ENCODE measurements at regions not wholly inside any gene's neighbourhood (a gene's known extent, or its start where the extent isn't known, plus 50 kb on each side); places are given as distances from the start of the nearest gene placed in this dataset.

DNA sequence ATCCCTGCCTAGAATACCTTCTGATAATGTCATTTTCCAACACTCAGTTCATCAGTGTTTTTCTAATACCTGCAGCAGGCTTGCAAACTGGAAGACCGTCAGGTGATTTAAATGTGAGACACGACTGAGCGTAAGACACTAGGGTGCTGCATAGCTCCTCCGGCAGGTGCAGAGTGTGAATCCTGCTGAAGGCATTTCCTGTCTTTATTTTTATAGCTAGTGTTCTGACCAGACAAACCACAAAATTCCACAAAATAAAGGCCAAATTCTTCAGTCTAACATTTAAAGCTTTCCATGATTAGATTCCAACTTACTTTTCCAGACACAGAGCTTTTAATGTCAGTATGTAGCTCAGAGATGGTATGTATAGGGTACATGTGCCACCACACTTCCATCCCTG is 70.7 kb downstream of the BBS10 start:
- TF ChIP-seq, protein P1, sequence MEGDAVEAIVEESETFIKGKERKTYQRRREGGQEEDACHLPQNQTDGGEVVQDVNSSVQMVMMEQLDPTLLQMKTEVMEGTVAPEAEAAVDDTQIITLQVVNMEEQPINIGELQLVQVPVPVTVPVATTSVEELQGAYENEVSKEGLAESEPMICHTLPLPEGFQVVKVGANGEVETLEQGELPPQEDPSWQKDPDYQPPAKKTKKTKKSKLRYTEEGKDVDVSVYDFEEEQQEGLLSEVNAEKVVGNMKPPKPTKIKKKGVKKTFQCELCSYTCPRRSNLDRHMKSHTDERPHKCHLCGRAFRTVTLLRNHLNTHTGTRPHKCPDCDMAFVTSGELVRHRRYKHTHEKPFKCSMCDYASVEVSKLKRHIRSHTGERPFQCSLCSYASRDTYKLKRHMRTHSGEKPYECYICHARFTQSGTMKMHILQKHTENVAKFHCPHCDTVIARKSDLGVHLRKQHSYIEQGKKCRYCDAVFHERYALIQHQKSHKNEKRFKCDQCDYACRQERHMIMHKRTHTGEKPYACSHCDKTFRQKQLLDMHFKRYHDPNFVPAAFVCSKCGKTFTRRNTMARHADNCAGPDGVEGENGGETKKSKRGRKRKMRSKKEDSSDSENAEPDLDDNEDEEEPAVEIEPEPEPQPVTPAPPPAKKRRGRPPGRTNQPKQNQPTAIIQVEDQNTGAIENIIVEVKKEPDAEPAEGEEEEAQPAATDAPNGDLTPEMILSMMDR (IDR thresholded peaks at IDR 0.05): no peak
- no peak for TF ChIP-seq POLR2A (IDR thresholded peaks at IDR 0.05)
- no peaks in the 10 kb centered on the region for H3K4me1 ChIP-seq
- no peak overlapping the region for H3K4me3 ChIP-seq
- intact Hi-C loops (cut with DNase I): no loop called here
- DNase-seq: no peak
- H3K9me3 ChIP-seq: no peaks in the 10 kb centered on the region
- 77 to 79% methylated on average over 4 of the region's 4 CpGs for WGBS, 2 donors
- no peak overlapping the region for H3K27ac ChIP-seq
- no peaks in the 10 kb centered on the region for H3K36me3 ChIP-seq
- H3K27me3 ChIP-seq: no peaks in the 10 kb centered on the region

DNA sequence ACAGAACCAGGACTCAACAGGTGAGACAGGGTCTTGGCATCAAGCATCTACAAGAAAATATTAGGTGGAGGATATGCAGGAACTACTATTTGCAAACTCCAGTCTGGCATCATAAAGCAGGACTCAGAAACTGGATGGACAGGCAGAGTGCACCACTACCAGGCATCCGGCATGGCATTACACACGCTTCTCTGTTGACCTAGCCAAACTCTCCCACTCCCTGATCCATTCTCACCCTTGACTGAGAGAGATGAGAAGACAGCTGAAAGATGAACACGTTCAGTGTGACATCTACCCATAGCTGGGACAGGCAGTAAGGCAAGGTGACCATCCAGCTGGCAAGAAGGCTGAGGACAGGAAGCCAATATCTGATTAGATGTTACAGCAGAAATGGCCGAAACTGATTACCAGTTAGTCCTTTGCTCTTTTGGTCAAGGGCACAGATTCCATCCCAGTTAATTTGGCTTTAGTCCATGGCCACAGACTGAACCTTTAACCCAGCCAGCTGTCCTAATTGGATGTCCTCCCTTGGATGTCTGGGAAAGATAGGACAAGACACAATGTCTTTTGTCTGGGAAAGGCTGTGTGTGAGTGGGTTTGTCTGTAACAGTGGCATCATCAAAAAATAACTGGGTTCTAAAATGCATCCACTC is 71.6 kb downstream of the BBS10 start:
- no peak for DNase-seq
- H3K27me3 ChIP-seq: no peaks in the 10 kb centered on the region
- H3K36me3 ChIP-seq: no peaks in the 10 kb centered on the region
- H3K9me3 ChIP-seq: no peaks in the 10 kb centered on the region
- TF ChIP-seq, protein P1 (IDR thresholded peaks at IDR 0.05): no peak
- WGBS, 2 donors: 80 to 84% methylated on average over 4 of the region's 4 CpGs
- H3K27ac ChIP-seq: no peak overlapping the region
- H3K4me3 ChIP-seq: no peak overlapping the region
- H3K4me1 ChIP-seq: no peaks in the 10 kb centered on the region
- intact Hi-C loops (cut with DNase I): no loop called here

DNA sequence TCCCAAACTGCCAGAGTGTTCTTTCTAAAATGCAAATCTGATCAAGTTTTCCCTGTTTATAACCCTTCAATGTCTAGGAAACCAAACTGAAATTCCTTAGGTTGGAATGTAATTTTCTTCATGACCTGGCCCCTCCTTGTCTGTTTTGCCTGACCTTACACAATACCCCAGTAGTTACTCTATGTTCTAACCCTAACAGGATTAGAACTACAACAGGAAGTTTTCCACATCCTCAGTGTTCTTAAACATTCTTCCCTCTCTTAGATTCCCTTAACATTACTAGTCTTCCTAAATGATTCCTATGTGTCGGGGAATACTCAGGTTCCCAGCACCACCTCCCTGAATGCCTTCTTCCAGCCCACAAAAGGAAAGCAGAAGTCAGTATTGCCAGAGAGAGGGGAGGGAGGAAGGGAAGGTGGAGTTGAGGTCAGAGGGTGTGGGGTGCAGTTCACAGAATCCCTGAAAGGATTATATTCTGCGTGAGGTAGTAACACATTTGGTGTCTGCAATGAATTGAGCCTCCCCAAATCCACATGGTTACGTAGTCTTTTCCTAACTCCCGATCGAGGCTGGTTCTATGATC is 72.6 kb downstream of the BBS10 start:
- Histone ChIP-seq H3K27ac (no peak overlapping the region), H3K4me3 (no peak overlapping the region), H3K4me1 (no peaks in the 10 kb centered on the region), H3K36me3 (no peaks in the 10 kb centered on the region), H3K27me3 (no peaks in the 10 kb centered on the region), H3K9me3 (no peaks in the 10 kb centered on the region)
- no peak for DNase-seq
- intact Hi-C loops (cut with DNase I): no loop called here
- WGBS, 2 donors: 76 to 90% methylated on average over 5 of the region's 5 CpGs
- TF ChIP-seq, protein P1 (IDR thresholded peaks at IDR 0.05): no peak
- no peak for TF ChIP-seq POLR2A (IDR thresholded peaks at IDR 0.05)

DNA sequence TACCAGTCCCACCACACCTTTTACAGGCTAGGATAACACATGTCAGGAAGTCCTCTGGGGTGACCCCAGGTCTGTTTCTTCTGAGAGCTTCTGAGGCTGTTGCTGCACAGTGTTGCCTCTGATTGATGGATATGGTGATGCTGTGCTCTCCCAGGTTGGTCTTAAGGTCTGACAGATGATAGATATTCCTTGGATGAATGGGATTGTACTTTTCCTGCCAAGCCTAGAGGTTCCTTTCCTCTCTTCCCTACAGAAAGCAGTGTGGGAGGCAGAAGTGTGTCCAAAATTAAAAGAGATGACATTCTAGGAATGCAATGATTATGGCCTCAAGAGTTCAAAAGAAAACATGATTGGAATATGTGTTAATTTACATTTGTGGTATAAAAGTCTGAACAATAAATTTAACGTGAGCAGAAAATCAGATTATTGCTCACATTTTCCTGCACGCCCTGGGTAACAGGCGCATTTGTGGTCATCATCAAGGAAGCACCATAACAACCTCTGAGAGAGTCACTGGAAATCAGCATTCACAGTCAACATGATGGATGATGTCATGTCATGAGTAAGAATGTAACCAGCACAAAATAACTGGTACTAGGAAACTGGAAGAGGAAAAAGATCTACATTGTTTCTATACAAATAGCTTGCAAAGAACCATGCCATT is 73.7 kb downstream of the BBS10 start:
- H3K4me3 ChIP-seq: no peak overlapping the region
- no peaks in the 10 kb centered on the region for H3K27me3 ChIP-seq
- whole genome bisulfite sequencing, 2 donors: 79 to 85% methylated on average over 3 of the region's 3 CpGs
- no peaks in the 10 kb centered on the region for H3K36me3 ChIP-seq
- DNase-seq: no peak
- intact Hi-C loops (cut with DNase I): no loop called here
- no peaks in the 10 kb centered on the region for H3K4me1 ChIP-seq
- H3K27ac ChIP-seq: no peak overlapping the region
- TF ChIP-seq POLR2A (IDR thresholded peaks at IDR 0.05): no peak
- TF ChIP-seq, protein P1 (IDR thresholded peaks at IDR 0.05): no peak
- H3K9me3 ChIP-seq: no peaks in the 10 kb centered on the region

DNA sequence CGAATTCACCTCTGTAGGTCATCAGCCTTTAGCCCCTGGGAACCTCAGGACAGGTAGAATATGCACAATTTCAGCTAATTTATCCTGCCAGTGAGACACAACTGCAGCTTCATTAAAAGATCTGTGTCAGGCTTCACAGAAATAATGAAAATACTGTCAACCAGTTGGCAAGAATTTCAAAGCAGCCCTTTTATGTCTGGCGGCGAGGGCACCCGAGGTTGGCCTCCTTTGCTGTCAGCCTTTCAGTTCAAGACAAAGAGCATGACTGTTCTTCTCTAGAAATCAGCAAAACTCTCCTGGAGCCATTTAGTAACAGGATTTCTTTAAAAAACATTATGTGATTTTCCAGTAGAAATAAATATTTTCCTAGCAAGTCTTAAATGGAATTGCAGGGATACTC is 75.9 kb downstream of the BBS10 start:
- Histone ChIP-seq H3K36me3 (no peaks in the 10 kb centered on the region), H3K27me3 (no peaks in the 10 kb centered on the region), H3K27ac (no peak overlapping the region), H3K4me1 (peaks cover 0 to 2% (median 0%) of the 10 kb centered on the region in 3 donors), H3K4me3 (no peak overlapping the region), H3K9me3 (no peaks in the 10 kb centered on the region)
- TF ChIP-seq, protein P1 (IDR thresholded peaks at IDR 0.05): no peak
- TF ChIP-seq POLR2A (IDR thresholded peaks at IDR 0.05): no peak
- intact Hi-C loops (cut with DNase I): no loop called here
- 26 to 54% methylated on average over 3 to 4 of the region's 4 CpGs for WGBS, 2 donors
- DNase-seq: no peak

All from esophagus squamous epithelium (tissue), 5 donors.